ENCODE measurements at regions not wholly inside any gene's neighbourhood (a gene's known extent, or its start where the extent isn't known, plus 50 kb on each side); places are given as distances from the start of the nearest gene placed in this dataset.

DNA sequence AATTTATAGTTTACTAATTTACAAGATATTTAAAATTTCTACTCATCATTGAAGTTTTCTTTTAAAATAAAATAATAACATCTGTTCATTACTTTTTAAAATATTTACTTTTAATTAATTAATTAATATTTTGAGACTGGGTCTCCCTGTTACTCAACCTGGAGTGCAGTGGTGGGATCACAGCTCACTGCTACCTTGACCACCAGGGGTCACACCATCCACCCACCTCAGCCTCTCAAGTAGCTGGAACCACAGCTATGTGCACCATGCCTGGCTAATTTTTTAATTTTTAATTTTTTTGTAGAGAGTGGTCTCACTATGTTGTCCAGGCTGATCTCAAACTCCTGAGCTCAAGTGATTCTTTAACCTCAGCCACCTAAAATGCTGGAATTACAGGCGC is 1013.6 kb downstream of the CDH9 start:
- intact Hi-C loops (cut with micrococcal nuclease; ENCODE audit: unreplicated experiment): no loop called here
- Histone ChIP-seq H3K4me1 (ENCODE audit: control insufficient read depth, insufficient read depth, low read length) (no peaks in the 10 kb centered on the region), H3K27ac (ENCODE audit: low read length) (no peak overlapping the region), H3K36me3 (ENCODE audit: control insufficient read depth, insufficient read depth, low read length) (no peaks in the 10 kb centered on the region), H3K4me3 (ENCODE audit: low read depth in 2 of 2, low read length in 2 of 2) (no peak overlapping the region), H3K9me3 (ENCODE audit: control insufficient read depth, insufficient read depth, low read depth, low read length) (no peaks in the 10 kb centered on the region), H3K27me3 (ENCODE audit: control insufficient read depth, insufficient read depth, low read length) (no peaks in the 10 kb centered on the region)
- ChIA-PET POLR2A (no interaction called here), CTCF (no interaction called here)
- BruUV-seq (replicated peaks): no TSS peak
- no peak for TF ChIP-seq TCF7L2 (IDR thresholded peaks at IDR 0.05; ENCODE audit: low read depth, low read length)
- TF ChIP-seq, protein P1, sequence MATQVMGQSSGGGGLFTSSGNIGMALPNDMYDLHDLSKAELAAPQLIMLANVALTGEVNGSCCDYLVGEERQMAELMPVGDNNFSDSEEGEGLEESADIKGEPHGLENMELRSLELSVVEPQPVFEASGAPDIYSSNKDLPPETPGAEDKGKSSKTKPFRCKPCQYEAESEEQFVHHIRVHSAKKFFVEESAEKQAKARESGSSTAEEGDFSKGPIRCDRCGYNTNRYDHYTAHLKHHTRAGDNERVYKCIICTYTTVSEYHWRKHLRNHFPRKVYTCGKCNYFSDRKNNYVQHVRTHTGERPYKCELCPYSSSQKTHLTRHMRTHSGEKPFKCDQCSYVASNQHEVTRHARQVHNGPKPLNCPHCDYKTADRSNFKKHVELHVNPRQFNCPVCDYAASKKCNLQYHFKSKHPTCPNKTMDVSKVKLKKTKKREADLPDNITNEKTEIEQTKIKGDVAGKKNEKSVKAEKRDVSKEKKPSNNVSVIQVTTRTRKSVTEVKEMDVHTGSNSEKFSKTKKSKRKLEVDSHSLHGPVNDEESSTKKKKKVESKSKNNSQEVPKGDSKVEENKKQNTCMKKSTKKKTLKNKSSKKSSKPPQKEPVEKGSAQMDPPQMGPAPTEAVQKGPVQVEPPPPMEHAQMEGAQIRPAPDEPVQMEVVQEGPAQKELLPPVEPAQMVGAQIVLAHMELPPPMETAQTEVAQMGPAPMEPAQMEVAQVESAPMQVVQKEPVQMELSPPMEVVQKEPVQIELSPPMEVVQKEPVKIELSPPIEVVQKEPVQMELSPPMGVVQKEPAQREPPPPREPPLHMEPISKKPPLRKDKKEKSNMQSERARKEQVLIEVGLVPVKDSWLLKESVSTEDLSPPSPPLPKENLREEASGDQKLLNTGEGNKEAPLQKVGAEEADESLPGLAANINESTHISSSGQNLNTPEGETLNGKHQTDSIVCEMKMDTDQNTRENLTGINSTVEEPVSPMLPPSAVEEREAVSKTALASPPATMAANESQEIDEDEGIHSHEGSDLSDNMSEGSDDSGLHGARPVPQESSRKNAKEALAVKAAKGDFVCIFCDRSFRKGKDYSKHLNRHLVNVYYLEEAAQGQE (IDR thresholded peaks at IDR 0.05; ENCODE audit: insufficient read depth in 1 of 2, low read depth in 2 of 2, low read length in 1 of 2): no peak
- TF ChIP-seq, protein P2, sequence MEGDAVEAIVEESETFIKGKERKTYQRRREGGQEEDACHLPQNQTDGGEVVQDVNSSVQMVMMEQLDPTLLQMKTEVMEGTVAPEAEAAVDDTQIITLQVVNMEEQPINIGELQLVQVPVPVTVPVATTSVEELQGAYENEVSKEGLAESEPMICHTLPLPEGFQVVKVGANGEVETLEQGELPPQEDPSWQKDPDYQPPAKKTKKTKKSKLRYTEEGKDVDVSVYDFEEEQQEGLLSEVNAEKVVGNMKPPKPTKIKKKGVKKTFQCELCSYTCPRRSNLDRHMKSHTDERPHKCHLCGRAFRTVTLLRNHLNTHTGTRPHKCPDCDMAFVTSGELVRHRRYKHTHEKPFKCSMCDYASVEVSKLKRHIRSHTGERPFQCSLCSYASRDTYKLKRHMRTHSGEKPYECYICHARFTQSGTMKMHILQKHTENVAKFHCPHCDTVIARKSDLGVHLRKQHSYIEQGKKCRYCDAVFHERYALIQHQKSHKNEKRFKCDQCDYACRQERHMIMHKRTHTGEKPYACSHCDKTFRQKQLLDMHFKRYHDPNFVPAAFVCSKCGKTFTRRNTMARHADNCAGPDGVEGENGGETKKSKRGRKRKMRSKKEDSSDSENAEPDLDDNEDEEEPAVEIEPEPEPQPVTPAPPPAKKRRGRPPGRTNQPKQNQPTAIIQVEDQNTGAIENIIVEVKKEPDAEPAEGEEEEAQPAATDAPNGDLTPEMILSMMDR (IDR thresholded peaks at IDR 0.05): peak; percentile 40
- TF ChIP-seq POLR2AphosphoS5 (IDR thresholded peaks at IDR 0.05; ENCODE audit: low read depth, low read length): no peak
- DNase-seq (ENCODE audit: low read depth, low spot score) (no peak), ATAC-seq (no peak)
- in situ Hi-C loops (cut with HindIII; ENCODE audit: low pct_unique_long_range_greater_than_20kb, low sequenced_read_pairs): no loop called here

DNA sequence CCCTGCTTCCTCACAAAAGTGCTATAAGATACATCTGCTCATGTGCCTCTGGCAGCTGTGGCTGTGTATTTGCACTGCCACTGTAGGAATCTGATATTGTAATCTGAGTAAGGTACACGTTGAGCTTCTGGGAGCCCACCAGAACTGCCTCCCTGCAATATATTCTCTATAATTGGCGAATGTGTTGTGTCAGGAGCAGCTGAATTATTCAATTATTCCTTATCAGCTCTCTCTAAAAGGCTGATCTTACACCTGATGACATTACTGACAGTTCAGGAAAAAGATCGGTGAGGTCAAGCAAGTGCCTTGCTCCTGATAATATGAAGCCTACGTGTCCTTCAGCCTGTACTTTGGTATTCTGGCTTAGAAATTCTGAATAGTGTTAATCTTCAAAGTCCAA is 1015.0 kb downstream of the CDH9 start:
- in situ Hi-C loops (cut with HindIII; ENCODE audit: low pct_unique_long_range_greater_than_20kb, low sequenced_read_pairs): no loop called here

More for the DNA sequence above, 1015.0 kb downstream of the CDH9 start:
- no peak for DNase-seq (ENCODE audit: low read depth, low spot score)
- H3K4me3 ChIP-seq (ENCODE audit: low read depth in 2 of 2, low read length in 2 of 2): no peak overlapping the region
- ATAC-seq: no peak
- H3K27me3 ChIP-seq (ENCODE audit: control insufficient read depth, insufficient read depth, low read length): no peaks in the 10 kb centered on the region
- H3K4me1 ChIP-seq (ENCODE audit: control insufficient read depth, insufficient read depth, low read length): no peaks in the 10 kb centered on the region
- no peak overlapping the region for H3K27ac ChIP-seq (ENCODE audit: low read length)
- intact Hi-C loops (cut with micrococcal nuclease; ENCODE audit: unreplicated experiment): no loop called here
- POLR2A ChIA-PET: no interaction called here
- CTCF ChIA-PET: no interaction called here
- H3K36me3 ChIP-seq (ENCODE audit: control insufficient read depth, insufficient read depth, low read length): no peaks in the 10 kb centered on the region
- TF ChIP-seq POLR2AphosphoS5 (IDR thresholded peaks at IDR 0.05; ENCODE audit: low read depth, low read length): no peak
- TF ChIP-seq, protein P2 (IDR thresholded peaks at IDR 0.05): no peak
- TF ChIP-seq, protein P1 (IDR thresholded peaks at IDR 0.05; ENCODE audit: insufficient read depth in 1 of 2, low read depth in 2 of 2, low read length in 1 of 2): no peak
- TF ChIP-seq SIN3A (IDR thresholded peaks at IDR 0.05; ENCODE audit: borderline replicate concordance, insufficient read depth, low read depth, low read length): no peak
- no peak for TF ChIP-seq TCF7L2 (IDR thresholded peaks at IDR 0.05; ENCODE audit: low read depth, low read length)
- BruUV-seq (replicated peaks): no TSS peak
- H3K9me3 ChIP-seq (ENCODE audit: control insufficient read depth, insufficient read depth, low read depth, low read length): no peaks in the 10 kb centered on the region
